ENCODE measurements at regions not wholly inside any gene's neighbourhood (a gene's known extent, or its start where the extent isn't known, plus 50 kb on each side); places are given as distances from the start of the nearest gene placed in this dataset.
"Not testable (repeated sequence)": the region's sequence is repeated elsewhere in the genome, so short reads cannot be mapped to it uniquely, and the experiment has no call there.

GRCh38 chr2:42999391-42999841, 207.0 kb upstream of the HAAO start:
- DNase-seq: no peak

- no peak for DNase-seq
Measured at GRCh38 chr2:42998721-42999120, 206.3 kb upstream of the HAAO start.

- DNase-seq: no peak
Measured at GRCh38 chr2:42996528-42996927, 204.1 kb upstream of the HAAO start.

GRCh38 chr2:42995752-42996422, 203.5 kb upstream of the HAAO start:
- no peak for DNase-seq

- not testable (repeated sequence) for DNase-seq
Measured at GRCh38 chr2:42989283-42990081, 197.1 kb upstream of the HAAO start.

GRCh38 chr2:42988055-42988454, 195.7 kb upstream of the HAAO start:
- DNase-seq: not testable (repeated sequence)

GRCh38 chr2:42987112-42987922, 194.9 kb upstream of the HAAO start:
- DNase-seq: no peak

GRCh38 chr2:42984617-42985016, 192.2 kb upstream of the HAAO start:
- no peak for DNase-seq

- DNase-seq: no peak
Measured at GRCh38 chr2:42984081-42984480, 191.7 kb upstream of the HAAO start.

- DNase-seq: no peak
Measured at GRCh38 chr2:42980764-42981416, 188.5 kb upstream of the HAAO start.

- DNase-seq: no peak
Measured at GRCh38 chr2:42979870-42980763, 187.7 kb upstream of the HAAO start.

- no peak for DNase-seq
Measured at GRCh38 chr2:42979416-42979869, 187.1 kb upstream of the HAAO start.

- no peak for DNase-seq
Measured at GRCh38 chr2:42978887-42979415, 186.6 kb upstream of the HAAO start.

GRCh38 chr2:42978175-42978886, 185.9 kb upstream of the HAAO start:
- DNase-seq: no peak

- no peak for DNase-seq
Measured at GRCh38 chr2:42977270-42978174, 185.1 kb upstream of the HAAO start.

- DNase-seq: no peak
Measured at GRCh38 chr2:42976351-42976750, 184.0 kb upstream of the HAAO start.

GRCh38 chr2:42974721-42975717, 182.6 kb upstream of the HAAO start:
- peak; percentile 85 for DNase-seq

Data from muscle of arm (tissue), 1 donor.